GM21528 (cell line): ENCODE measurements at regions not wholly inside any gene's neighbourhood (a gene's known extent, or its start where the extent isn't known, plus 50 kb on each side); places are given as distances from the start of the nearest gene placed in this dataset.
"Not testable (repeated sequence)": the region's sequence is repeated elsewhere in the genome, so short reads cannot be mapped to it uniquely, and the experiment has no call there.

Experiments used
- ATAC-seq: cut with Tn5 transposase; IDR thresholded peaks from one replicate; pipeline ENCODE4 v1.9.1; 2021; ENCODE audit warnings: mild to moderate bottlenecking, moderate library complexity; ENCODE audit not compliant: unreplicated experiment, low FRiP score

DNA sequence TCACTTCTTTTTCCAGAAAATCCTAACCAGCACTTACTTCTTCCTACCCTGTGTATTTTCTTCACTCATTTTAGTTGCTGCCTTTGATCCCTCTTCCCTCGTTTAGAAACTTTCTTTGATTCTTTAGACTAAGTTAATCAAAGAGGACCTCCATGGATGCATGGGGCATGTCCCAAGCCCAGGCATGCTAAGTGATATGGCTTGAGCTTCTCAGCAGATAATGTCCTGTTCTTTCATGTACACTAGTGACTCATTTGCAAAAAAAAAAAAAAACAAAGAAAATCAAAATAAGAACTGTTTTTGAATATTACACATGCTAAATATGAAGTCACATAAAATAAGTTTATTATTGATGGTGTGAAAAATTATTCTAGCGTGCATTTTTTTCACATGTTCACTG, 800.9 kb downstream of the SATB2 start:
- ATAC-seq = no peak

DNA sequence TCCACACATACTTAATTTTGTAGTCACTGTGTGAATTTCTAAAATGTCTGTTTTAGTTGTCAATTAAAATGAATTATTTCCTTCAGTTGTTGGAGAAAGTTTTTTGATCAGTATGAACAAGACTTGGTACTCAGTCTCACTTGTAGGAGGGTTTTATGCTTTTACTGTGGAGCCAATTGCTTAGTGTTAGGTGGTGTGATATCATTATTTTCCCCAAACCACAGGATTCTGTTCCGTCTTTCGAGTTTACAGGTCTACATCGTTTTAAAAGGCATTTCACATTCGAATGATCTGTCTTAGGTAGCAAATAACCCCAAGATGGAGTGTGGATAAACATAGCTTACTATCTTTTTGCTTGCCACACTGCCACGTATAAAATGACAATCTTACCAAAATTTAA, 803.1 kb downstream of the SATB2 start:
- ATAC-seq = no peak

DNA sequence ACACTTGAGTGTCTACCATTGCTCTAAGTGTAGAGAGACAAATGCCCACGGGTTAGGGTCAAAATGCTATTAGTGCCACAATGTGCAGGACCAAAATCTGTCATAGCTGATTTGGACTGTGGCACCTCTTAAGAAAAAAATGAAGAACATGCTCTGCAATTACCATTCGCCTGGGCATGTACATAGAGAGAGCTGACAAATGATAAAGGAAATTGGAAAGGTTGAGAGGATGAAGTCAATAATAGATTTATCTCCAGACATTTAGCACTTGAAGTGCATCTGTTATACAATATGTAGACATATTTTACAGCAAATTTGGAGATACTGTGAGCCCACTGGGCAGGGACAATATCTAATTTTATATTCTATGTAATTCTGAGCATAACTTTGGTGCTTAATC, 804.4 kb downstream of the SATB2 start:
- no peak for ATAC-seq

GRCh38 chr2:198652461-198652860, 805.3 kb downstream of the SATB2 start:
- no peak for ATAC-seq

DNA sequence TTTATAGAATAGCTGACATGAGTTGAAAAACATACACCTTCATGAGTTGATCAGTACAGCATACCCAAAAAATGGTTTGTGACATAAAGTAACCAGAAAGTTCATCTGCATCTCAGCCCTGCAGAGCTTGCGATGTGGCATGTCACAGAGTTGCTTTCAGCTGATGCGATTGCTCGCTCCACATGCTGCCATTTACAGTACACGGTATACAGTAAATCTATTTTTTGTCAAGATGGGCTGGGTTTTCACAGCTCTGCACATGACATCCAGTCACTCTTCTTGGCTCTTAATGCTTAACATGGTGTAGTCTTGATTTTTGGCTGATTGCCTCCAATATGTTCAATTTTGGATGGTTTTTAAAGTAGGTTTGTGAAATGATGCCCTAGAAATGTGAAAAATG, 811.9 kb downstream of the SATB2 start:
- ATAC-seq = no peak

- ATAC-seq = no peak
Observed at GRCh38 chr2:198641161-198641560, 816.6 kb downstream of the SATB2 start.

DNA sequence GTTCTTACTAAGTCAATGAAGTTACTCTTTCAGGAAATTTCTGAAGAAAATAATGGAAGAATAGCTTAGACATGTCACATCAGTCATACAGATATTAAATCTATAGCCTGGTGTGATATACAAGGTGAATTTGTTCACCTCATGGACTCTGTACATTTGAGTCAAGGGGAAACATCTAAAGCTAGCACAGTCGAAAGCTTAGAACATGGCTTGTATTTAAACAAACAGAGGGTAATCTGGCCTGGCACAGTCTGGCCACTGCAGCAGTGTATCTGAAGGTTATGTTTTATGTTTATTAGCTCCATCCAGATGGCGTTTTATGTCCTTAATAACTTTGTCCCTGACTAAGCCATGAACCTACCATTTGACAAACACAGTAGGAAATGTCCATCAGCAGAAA, 817.3 kb downstream of the SATB2 start:
- ATAC-seq = no peak

DNA sequence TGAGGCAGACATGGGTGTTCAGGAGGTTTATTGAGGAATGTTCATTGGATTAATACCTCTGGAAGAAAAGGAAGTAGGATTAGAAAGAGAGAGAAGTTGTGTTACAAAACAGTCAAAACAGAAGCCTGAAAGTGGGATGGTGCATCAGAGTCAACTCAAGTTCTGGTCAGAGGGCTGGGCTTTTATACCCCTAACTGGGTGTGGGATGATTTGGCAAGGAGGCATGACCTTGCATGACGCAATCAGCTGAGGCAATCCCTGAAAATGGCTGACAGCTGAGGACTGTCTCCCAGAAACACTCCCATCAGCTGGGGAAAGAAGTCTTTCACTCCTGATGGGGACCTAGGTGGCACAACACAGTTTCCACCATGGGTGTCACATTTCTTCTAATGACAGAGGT, 818.2 kb downstream of the SATB2 start:
- no peak for ATAC-seq

DNA sequence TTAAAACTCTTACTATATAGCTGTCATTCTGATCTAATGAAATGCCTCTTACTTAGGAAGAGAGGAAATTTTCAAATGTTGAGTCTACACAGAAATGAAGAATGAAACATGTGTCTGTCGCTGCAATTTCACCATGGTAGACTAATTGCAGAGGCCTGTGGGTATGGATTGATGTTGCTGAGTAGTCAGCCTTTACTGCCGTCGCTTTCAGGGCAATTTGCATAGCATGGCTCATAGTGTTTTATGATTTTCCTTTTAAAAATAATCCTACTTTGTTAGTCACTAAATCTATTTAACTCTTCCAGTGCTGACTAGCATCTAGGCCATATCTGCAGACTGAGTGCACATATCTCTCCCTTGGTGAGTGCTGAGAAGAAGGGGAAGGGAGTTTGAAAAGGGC, 819.2 kb downstream of the SATB2 start:
- no peak for ATAC-seq

DNA sequence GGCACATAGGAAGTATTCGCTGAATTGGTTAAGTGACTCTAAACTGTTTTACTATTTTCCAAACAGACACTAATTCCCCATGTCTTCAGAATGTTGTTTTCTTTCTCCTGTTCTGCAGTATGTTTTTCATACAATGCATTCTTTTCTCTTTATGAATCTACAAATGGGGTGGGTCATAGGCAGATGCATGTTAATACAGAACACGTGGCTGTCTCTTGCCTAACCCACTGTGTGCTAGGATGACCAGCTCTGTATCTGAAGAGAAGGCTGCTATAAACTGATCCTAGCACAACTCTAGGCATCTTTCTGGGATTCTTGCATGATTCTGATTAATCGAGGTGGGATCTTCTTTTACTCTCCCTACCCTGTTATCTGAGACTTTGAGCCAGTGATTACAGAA, 826.0 kb downstream of the PLCL1 start:
- no peak for ATAC-seq

GRCh38 chr2:198628596-198628995, 824.2 kb downstream of the PLCL1 start:
- ATAC-seq = no peak

DNA sequence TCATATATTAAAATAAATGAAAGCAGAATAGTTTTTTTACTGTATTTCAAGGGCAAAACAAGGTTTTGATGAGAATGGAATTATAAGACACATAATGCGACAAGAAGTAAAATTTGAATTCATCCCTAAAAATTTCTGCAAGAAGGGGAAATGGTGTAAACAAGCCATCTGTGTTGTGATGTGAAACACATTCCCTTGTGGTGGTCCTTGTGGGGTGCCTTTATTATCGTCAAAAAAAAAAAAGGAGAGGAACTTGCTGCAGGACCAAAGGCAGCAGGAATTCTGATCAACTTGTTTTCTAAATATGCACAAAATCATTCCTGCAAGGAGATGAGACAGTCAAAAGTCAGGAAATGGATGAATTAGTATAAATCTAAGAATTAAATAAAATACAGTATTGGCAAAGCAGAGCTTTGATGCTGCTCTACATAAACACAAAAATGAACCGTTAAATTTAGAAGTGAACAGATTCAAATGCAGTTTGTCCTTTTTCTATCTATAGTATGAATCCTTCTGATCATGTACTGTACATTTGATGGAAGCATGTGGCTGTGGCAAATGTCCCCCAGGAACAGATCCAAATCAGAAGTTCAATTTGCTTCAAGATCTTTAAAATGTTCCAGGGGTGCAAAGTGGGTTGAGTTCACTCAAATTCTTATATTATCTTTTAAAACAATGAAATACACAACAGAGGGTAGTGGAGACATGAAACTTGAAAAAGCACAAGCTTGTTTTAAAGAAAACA, 818.8 kb downstream of the PLCL1 start:
- no peak for ATAC-seq

- no peak for ATAC-seq
Observed at GRCh38 chr2:198615972-198616371, 811.6 kb downstream of the PLCL1 start.

GRCh38 chr2:198611201-198611600, 806.8 kb downstream of the PLCL1 start:
- ATAC-seq = no peak

DNA sequence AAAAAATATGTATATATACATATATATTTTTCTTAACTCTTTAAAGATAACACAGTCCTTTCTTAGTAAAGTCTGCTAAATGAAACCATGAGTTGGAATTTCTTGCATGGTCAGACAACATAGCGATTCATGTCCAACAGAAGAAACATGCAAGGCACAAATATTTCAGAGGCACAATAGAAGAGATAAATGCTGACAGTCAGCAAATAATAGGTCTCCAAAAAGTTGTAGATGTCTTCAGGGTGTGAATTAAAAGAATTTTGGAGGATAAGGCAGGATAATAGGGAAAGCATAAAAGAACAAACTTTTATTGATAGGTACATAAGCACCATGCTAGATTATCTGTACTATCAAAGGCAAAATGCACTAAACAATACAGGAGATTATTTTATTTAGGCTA, 800.2 kb downstream of the PLCL1 start:
- no peak for ATAC-seq

- not testable (repeated sequence) for ATAC-seq
Observed at GRCh38 chr2:198602986-198603385, 798.6 kb downstream of the PLCL1 start.

GRCh38 chr2:198597648-198598047, 793.3 kb downstream of the PLCL1 start:
- no peak for ATAC-seq

DNA sequence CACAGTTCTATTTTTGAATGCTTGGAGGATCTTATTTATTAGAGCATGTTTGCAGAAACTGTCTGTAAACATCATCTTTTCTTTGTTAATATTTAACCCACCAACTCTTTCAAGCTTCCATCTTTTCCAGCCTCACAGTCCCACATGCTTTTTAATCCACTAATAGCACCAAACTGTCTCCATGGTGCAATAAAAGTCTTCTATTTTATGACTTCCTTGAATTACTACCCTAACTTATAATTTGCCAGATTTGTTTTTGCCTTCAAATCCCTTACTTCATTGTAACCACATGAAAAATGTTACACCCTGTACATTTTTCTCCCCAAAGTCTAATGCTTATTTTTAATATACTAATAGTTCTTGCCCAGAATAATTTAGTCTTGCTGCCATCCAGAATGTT, 792.6 kb downstream of the PLCL1 start:
- ATAC-seq = no peak

GRCh38 chr2:198595721-198596120, 791.3 kb downstream of the PLCL1 start:
- no peak for ATAC-seq

GRCh38 chr2:198591586-198591985, 787.2 kb downstream of the PLCL1 start:
- no peak for ATAC-seq

DNA sequence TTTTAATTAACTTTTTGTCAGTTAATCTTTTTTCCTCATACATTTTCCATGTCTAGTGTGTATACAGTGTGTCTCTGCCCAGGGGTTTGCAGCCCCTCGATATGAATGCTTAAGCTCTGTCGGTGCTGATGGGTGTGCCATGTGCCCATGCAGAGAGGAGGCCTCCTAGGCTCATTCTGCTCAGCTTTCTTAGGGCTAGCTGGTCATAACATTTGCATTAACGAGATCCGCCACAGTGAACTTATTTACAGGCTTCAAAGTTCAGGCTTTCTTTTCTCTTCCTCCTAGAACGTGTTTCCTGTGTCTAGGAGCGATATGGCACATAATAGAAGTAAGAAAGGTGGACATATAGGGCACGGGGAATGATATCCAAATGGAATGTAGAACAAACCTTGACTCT, 783.3 kb downstream of the PLCL1 start:
- ATAC-seq = no peak

DNA sequence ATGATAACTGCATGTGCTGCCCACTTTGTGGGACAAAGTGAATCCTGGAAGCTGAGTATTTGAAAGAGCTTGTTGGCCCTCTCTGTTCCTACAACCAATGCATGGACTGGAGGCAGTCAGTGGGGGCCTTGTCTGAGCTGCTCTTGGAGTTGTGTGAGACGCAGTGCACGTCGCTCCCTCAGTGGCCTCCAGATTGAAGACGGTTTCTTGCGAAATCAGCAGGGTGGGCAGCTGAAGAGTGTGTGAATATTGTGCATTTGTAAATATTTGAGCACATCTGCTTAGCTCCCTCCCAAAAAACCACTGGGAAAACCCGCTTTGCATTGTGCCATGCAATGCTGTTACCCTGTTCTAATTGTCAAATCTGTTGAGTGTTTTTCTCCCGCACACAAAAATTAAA, 782.8 kb downstream of the PLCL1 start:
- ATAC-seq = no peak

- no peak for ATAC-seq
Observed at GRCh38 chr2:198571393-198571792, 767.0 kb downstream of the PLCL1 start.
